ENCODE measurements at regions not wholly inside any gene's neighbourhood (a gene's known extent, or its start where the extent isn't known, plus 50 kb on each side); places are given as distances from the start of the nearest gene placed in this dataset.

- DNase-seq (ENCODE audit: low spot score), result peak; percentile 34
These were observed 81.5 kb downstream of the NDUFS5 start for GRCh38 chr1:39107341-39108290.

GRCh38 chr1:39109644-39110043, 83.5 kb downstream of the NDUFS5 start:
- no peak for DNase-seq (ENCODE audit: low spot score)

GRCh38 chr1:39110325-39110851, 84.2 kb downstream of the NDUFS5 start:
- DNase-seq (ENCODE audit: low spot score), result peak; percentile 51

GRCh38 chr1:39110882-39111281, 84.7 kb downstream of the NDUFS5 start:
- peak; percentile 54 for DNase-seq (ENCODE audit: low spot score)

GRCh38 chr1:39113109-39113743, 87.1 kb downstream of the NDUFS5 start:
- no peak for DNase-seq (ENCODE audit: low spot score)

GRCh38 chr1:39115271-39116110, 89.0 kb upstream of the MACF1 start:
- DNase-seq (ENCODE audit: low spot score), result peak; percentile 50

- DNase-seq (ENCODE audit: low spot score), result no peak
These were observed 88.3 kb upstream of the MACF1 start for GRCh38 chr1:39116116-39116607.

GRCh38 chr1:39116860-39117728, 87.4 kb upstream of the MACF1 start:
- DNase-seq (ENCODE audit: low spot score), result peak; percentile 48

GRCh38 chr1:39117899-39118450, 86.5 kb upstream of the MACF1 start:
- peak; percentile 29 for DNase-seq (ENCODE audit: low spot score)

- no peak for DNase-seq (ENCODE audit: low spot score)
These were observed 82.4 kb upstream of the MACF1 start for GRCh38 chr1:39122056-39122455.

GRCh38 chr1:39124282-39124681, 80.2 kb upstream of the MACF1 start:
- DNase-seq (ENCODE audit: low spot score), result no peak

GRCh38 chr1:39127513-39127912, 77.0 kb upstream of the MACF1 start:
- peak; percentile 64 for DNase-seq (ENCODE audit: low spot score)

- DNase-seq (ENCODE audit: low spot score), result no peak
These were observed 76.4 kb upstream of the MACF1 start for GRCh38 chr1:39128126-39128525.

- peak; percentile 57 for DNase-seq (ENCODE audit: low spot score)
These were observed 75.5 kb upstream of the MACF1 start for GRCh38 chr1:39128959-39129358.

- peak; percentile 27 for DNase-seq (ENCODE audit: low spot score)
These were observed 75.0 kb upstream of the MACF1 start for GRCh38 chr1:39129514-39129913.

- peak; percentile 73 for DNase-seq (ENCODE audit: low spot score)
These were observed 74.2 kb upstream of the MACF1 start for GRCh38 chr1:39130325-39130724.

GRCh38 chr1:39131940-39132339, 72.6 kb upstream of the MACF1 start:
- no peak for DNase-seq (ENCODE audit: low spot score)

GRCh38 chr1:39132505-39133339, 71.8 kb upstream of the MACF1 start:
- DNase-seq (ENCODE audit: low spot score), result peak; percentile 78

- DNase-seq (ENCODE audit: low spot score), result no peak
These were observed 71.2 kb upstream of the MACF1 start for GRCh38 chr1:39133340-39133684.

Measured in kidney tubule cell (primary cell).